ENCODE measurements at regions not wholly inside any gene's neighbourhood (a gene's known extent, or its start where the extent isn't known, plus 50 kb on each side); places are given as distances from the start of the nearest gene placed in this dataset.

GRCh38 chr18:38575023-38575422 is 1009.4 kb upstream of the CELF4 start (continued):
- TF ChIP-seq CTCF (conservative IDR thresholded peaks at IDR 0.05; ENCODE audit: low read depth in 2 of 2) = no peak
- no peak for TF ChIP-seq ZNF114 (CRISPR knock-in tag; IDR thresholded peaks at IDR 0.05)
- no peak for TF ChIP-seq REST (IDR thresholded peaks at IDR 0.05; ENCODE audit: unreplicated experiment)
- no peak for TF ChIP-seq NANOG (IDR thresholded peaks at IDR 0.05; ENCODE audit: borderline replicate concordance)

DNA sequence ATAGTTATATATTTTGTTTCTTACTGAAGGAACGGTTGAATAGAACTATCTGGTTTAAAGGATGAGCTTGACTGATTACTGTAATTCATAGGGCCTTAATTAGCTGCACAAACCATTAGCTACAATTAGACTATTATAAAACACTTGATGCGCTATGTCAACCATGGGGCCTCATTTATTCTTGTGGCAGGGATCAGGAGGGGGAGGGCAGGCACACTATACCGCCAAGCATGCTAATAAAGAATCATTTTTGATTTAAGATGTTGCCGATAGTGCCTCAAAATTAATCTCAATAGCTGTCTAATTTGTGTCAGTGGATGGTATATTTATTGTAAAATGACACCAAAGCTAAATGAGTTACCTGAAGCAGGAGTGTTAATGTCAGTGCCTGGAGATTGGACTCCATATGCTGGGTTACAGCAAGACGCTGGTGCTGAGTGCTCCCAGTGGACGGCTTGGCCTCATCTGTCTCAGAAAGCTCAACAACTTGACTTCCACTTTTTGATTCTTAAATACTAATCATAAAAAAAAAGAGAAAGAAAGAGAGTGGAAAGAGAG is 1007.0 kb upstream of the CELF4 start:
- Mint-ChIP-seq H3K4me3 (no peak overlapping the region), H3K4me1 (no peaks in the 10 kb centered on the region), H3K27me3 (ENCODE audit: insufficient read depth, low read depth, poor library complexity) (no peaks in the 10 kb centered on the region), H3K9me3 (no peaks in the 10 kb centered on the region), H3K36me3 (ENCODE audit: low read depth) (no peaks in the 10 kb centered on the region), H3K27ac (no peak overlapping the region)
- Histone ChIP-seq H3K4me3 (no peak overlapping the region), H3K27ac (ENCODE audit: low read depth) (no peak overlapping the region), H3K9me2 (ENCODE audit: insufficient read depth) (no peaks in the 10 kb centered on the region; the same call in 1 of the 2 replicates), H3K4me1 (ENCODE audit: insufficient read depth) (no peaks in the 10 kb centered on the region), H3K27me3 (ENCODE audit: insufficient read depth) (no peaks in the 10 kb centered on the region), H2AFZ (no peak overlapping the region), H3F3A (replicated peaks; ENCODE audit: low read depth) (no peaks in the 10 kb centered on the region), H3K36me3 (ENCODE audit: insufficient read depth) (no peaks in the 10 kb centered on the region), H3K79me2 (replicated peaks; ENCODE audit: insufficient read depth) (no peaks in the 10 kb centered on the region), H4K20me1 (replicated peaks; ENCODE audit: insufficient read depth) (no peaks in the 10 kb centered on the region), H3K4me2 (no peak overlapping the region)
- ATAC-seq = no peak
- no peak for DNase-seq (ENCODE audit: low spot score)
- TF ChIP-seq ETS1 (IDR thresholded peaks at IDR 0.05) = no peak
- no peak for TF ChIP-seq CREB1 (CRISPR knock-in tag; IDR thresholded peaks at IDR 0.05; ENCODE audit: low read depth)
- TF ChIP-seq ZNF331 (CRISPR knock-in tag; IDR thresholded peaks at IDR 0.05; ENCODE audit: low read depth) = no peak
- no peak for TF ChIP-seq ZNF114 (CRISPR knock-in tag; IDR thresholded peaks at IDR 0.05)
- TF ChIP-seq REST (IDR thresholded peaks at IDR 0.05; ENCODE audit: unreplicated experiment) = no peak
- no peak for TF ChIP-seq STAT1 (IDR thresholded peaks at IDR 0.05; ENCODE audit: unreplicated experiment)
- TF ChIP-seq POLR2AphosphoS5 (IDR thresholded peaks at IDR 0.05; ENCODE audit: low read depth) = no peak
- TF ChIP-seq EZH2 (IDR thresholded peaks at IDR 0.05; ENCODE audit: low read depth, unreplicated experiment) = no peak
- no peak for TF ChIP-seq NANOG (IDR thresholded peaks at IDR 0.05; ENCODE audit: borderline replicate concordance)

Measured in GM23338 (cell line).